Fibroblast of the aortic adventitia (primary cell): ENCODE measurements at regions not wholly inside any gene's neighbourhood (a gene's known extent, or its start where the extent isn't known, plus 50 kb on each side); places are given as distances from the start of the nearest gene placed in this dataset.
"Not testable (repeated sequence)": the region's sequence is repeated elsewhere in the genome, so short reads cannot be mapped to it uniquely, and the experiment has no call there.

ENCODE experiments used
- DNase-seq: peaks from one replicate; pipeline ENCODE4 v3.0.0-alpha.2; 2010; ENCODE audit warnings: low read depth
- H3K4me3 ChIP-seq: 2 replicates; pipeline ENCODE4 v1.5.1; 2011; ENCODE audit warnings: low read depth, mild to moderate bottlenecking, control low read depth, low read length, moderate library complexity
- TF ChIP-seq, protein P1 (sequence below): IDR thresholded peaks from 2 replicates; pipeline ENCODE4 v1.5.1; 2011; ENCODE audit warnings: mild to moderate bottlenecking, low read length, control low read depth, inconsistent platforms; ENCODE audit not compliant: insufficient read depth

DNA sequence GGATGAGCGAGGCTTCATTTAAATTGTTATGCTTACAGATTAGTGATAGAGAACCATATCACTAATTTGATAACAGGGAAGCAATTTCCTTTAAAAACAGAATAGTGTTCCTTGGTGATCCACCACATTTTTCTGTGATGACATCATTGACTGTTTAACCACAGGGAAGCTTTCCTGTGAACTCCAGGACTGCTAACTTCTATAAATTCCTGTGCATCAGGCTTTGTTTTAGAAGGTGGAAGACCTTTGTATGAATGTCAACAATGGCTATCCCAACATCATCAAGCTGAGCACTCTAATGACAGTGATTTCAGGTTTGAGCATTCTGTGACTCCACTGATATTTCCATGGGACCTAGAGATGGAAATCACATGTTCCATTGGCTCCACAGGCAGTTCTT, 177.1 kb downstream of the RMST start:
- TF ChIP-seq, protein P1, sequence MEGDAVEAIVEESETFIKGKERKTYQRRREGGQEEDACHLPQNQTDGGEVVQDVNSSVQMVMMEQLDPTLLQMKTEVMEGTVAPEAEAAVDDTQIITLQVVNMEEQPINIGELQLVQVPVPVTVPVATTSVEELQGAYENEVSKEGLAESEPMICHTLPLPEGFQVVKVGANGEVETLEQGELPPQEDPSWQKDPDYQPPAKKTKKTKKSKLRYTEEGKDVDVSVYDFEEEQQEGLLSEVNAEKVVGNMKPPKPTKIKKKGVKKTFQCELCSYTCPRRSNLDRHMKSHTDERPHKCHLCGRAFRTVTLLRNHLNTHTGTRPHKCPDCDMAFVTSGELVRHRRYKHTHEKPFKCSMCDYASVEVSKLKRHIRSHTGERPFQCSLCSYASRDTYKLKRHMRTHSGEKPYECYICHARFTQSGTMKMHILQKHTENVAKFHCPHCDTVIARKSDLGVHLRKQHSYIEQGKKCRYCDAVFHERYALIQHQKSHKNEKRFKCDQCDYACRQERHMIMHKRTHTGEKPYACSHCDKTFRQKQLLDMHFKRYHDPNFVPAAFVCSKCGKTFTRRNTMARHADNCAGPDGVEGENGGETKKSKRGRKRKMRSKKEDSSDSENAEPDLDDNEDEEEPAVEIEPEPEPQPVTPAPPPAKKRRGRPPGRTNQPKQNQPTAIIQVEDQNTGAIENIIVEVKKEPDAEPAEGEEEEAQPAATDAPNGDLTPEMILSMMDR, result no peak
- no peak for DNase-seq
- H3K4me3 ChIP-seq, result no peak overlapping the region

DNA sequence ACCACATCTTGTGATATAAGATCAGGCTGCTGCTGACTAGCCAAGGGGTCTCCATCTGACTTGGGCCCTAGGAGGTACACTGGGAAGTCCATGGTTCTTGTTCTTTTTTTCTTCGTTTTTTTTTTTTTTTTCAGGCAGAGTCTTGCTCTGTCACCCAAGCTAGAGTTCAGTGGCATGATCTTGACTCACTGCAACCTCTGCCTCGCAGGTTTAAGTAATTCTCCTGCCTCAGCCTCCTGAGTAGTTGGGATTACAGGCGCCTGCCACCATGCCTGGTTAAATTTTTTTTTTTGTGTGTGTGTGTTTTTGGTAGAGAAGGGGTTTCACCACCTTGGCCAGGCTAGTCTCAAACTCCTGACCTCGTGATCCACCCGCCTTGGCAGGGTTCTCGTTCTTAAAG, 178.2 kb downstream of the RMST start:
- TF ChIP-seq, protein P1, result no peak
- no peak for DNase-seq

DNA sequence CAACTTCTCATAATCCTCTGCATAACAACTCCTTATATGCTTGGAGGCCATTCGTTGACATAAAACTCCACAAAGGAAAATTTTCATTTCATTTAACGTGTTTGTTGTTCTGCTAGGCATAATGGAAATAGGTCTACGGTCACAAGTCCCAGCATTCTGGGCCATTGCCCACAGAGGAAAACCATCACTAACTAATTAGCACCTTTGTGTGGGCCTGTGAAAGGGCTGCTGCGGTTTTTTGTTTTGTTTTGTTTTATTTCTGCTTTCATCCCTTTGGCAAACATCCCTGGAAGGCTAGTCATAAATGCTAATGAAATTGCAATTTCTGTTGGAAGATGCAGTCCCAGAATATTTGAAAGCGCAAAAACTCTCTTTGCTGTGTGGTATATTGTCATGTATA, 180.3 kb downstream of the RMST start:
- no peak for DNase-seq
- TF ChIP-seq, protein P1, result no peak

More for the DNA sequence above, 178.2 kb downstream of the RMST start:
- no peak overlapping the region for H3K4me3 ChIP-seq

DNA sequence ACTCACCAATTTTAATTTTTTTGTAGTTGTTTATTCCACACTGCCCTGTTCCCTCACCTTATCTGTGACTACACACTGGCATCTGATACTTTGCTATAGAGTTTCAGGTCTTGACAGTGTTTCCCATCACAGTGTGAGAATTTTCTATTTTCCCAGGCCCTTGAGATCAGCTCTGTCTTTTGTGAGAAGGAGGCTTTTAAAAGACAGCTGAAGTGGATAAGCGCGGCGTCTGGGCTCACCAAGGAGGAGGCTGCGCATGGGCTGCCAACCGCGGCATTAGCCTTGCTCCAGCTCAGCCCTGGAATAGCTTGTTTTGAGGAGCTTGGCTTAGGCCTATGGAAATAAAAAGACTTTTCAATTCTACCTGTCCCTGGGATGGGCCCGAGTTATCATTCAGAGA, 181.3 kb downstream of the RMST start:
- H3K4me3 ChIP-seq, result no peak overlapping the region
- no peak for DNase-seq
- TF ChIP-seq, protein P1, result no peak

More for the DNA sequence above, 180.3 kb downstream of the RMST start:
- H3K4me3 ChIP-seq, result no peak overlapping the region

DNA sequence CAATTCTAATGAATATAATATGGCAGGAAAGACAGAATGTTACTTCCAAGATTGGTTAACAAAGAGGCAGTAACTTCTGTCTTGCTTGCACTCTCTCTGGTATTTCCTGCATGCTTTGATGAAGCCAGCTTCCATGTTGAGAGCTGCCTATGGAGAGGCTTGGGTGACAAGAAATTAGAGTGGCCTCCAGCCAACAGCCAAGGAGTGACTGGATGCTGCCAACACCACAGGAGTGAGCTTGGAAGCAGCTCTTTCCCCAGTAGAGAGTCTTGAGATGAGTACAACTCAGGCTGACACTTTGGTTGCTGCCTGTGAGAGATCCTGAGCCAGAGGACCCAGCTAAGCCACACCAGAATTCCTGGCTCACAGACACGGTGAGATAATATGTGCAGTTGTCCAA, 183.1 kb downstream of the RMST start:
- TF ChIP-seq, protein P1, result no peak
- no peak overlapping the region for H3K4me3 ChIP-seq
- no peak for DNase-seq

DNA sequence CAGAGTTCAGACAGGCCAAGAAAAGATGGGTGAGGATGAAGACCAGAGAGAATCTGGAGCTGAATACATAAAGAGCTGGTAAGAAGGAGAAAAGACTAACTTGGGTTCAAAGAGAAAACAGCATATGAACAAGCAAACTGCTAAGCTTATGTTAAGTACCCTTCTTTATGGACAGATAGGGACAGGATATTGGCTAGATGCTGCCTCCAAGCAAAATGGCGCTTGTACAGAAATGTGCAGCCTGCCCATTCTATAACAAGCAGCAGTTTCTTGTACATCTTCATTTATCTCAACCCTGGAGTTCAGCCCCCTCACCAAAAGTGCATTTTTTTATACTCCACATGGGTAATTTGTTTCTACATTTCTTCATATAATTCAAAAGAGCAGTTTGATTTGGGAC, 184.5 kb downstream of the RMST start:
- no peak for DNase-seq
- H3K4me3 ChIP-seq, result no peak overlapping the region
- TF ChIP-seq, protein P1, result no peak

DNA sequence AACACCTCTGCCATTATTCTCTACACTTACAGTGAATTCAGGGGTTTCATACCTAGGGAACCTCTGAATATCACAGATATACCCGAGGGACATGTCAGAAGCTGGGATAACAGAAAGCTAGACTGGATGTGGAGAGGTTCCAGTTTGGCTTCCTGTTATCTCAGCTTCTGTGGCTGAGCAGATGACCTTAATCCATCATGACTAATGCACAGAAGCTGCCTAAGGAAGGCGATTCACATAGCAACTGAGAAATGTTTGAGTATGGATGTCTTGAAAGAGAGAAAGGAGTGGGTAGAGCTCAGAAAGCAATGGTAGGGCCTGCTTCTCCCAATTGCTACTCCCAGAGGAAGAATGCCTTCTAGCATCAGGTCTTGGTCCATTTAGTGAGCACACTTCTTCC, 187.6 kb downstream of the RMST start:
- TF ChIP-seq, protein P1, result no peak
- no peak for DNase-seq
- H3K4me3 ChIP-seq, result no peak overlapping the region

DNA sequence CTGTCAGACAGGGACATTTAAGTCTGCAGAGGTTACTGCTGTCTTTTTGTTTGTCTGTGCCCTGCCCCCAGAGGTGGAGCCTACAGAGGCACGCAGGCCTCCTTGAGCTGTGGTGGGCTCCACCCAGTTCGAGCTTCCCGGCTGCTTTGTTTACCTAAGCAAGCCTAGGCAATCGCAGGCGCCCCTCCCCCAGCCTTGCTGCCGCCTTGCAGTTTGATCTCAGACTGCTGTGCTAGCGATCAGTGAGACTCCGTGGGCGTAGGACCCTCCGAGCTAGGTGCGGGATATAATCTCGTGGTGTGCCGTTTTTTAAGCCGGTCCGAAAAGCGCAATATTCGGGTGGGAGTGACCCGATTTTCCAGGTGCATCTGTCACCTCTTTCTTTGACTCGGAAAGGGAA, 193.9 kb downstream of the RMST start:
- not testable (repeated sequence) for H3K4me3 ChIP-seq, DNase-seq
